K562 (cell line): ENCODE measurements at regions not wholly inside any gene's neighbourhood (a gene's known extent, or its start where the extent isn't known, plus 50 kb on each side); places are given as distances from the start of the nearest gene placed in this dataset.

Experiments used
- ATAC-seq: fragments of 200-7000 bp; cut with Tn5 transposase; 3 replicates; pipeline ENCODE4 v1.9.1; 2020; ENCODE audit warnings: moderate library complexity
- BruUV-seq: library from RNA; stranded (reverse); fragments of 400-500 nt; replicated peaks from 2 replicates; lab custom pipeline; 2021; lab: Mats Ljungman, UMichigan
- CTCF ChIA-PET: fragments of 300-600 bp; formaldehyde crosslinking; extraction: SDS; loops from one replicate; lab custom pipeline; 2021; ENCODE audit warnings: low intra/inter-chr PET ratio; lab: Yijun Ruan, JAX
- POLR2A ChIA-PET: fragments of 300-600, 350-650 bp; sonication (Branson Sonifier 250); formaldehyde crosslinking; extraction: SDS; loops from one replicate; lab custom pipeline; 2021; ENCODE audit warnings: antibody characterized with exemption, inconsistent platforms; lab: Yijun Ruan, JAX
- DNase-seq, 4 experiments: peaks; one replicate each; pipeline versions ENCODE4 v3.0.0 to v3.0.0-alpha.2; 2011 to 2018; ENCODE audit warnings: low spot score in 3 of 4, mixed read lengths in 3 of 4; ENCODE audit errors: extremely low read depth in 1 of 4
- FAIRE-seq: peaks from 2 replicates; lab custom pipeline; 2011; peaks lifted over from hg19 to GRCh38; lab: Jason Lieb, UNC
- H2AFZ ChIP-seq: 2 replicates; pipeline ENCODE4 v1.6.0; 2011; ENCODE audit warnings: low read depth, low read length, control low read depth, inconsistent platforms
- H3K27ac ChIP-seq: fragments of 200-600 bp; 3 replicates; pipeline ENCODE4 v1.8.0; 2011; ENCODE audit warnings: low read depth, mild to moderate bottlenecking, control low read depth, inconsistent platforms, low read length, moderate library complexity, mixed read lengths; ENCODE audit errors: extremely low read depth
- H3K27me3 ChIP-seq, 2 experiments: fragments of 300-600 bp in 1 of 2; 2 replicates in 1 of 2; 3 replicates in 1 of 2; pipeline versions ENCODE4 v1.6.0 to v1.8.0; 2011; ENCODE audit warnings: inconsistent platforms in 2 of 2, low read length in 2 of 2, mild to moderate bottlenecking in 1 of 2, mixed read lengths in 1 of 2, moderate library complexity in 1 of 2; ENCODE audit not compliant: control insufficient read depth in 2 of 2, insufficient read depth in 2 of 2
- H3K36me3 ChIP-seq: fragments of 300-600 bp; 3 replicates; pipeline ENCODE4 v1.8.0; 2011; ENCODE audit warnings: mild to moderate bottlenecking, low read length, inconsistent platforms; ENCODE audit not compliant: control insufficient read depth, insufficient read depth
- H3K4me1 ChIP-seq, 2 experiments: fragments of 200-600 bp in 1 of 2; replicated peaks in 1 of 2; 2 replicates in 1 of 2; 3 replicates in 1 of 2; pipeline versions ENCODE4 v1.5.1 to v1.8.0; 2011; ENCODE audit warnings: inconsistent platforms in 2 of 2, low read length in 2 of 2, mild to moderate bottlenecking in 1 of 2, mixed read lengths in 1 of 2, moderate library complexity in 1 of 2; ENCODE audit not compliant: control insufficient read depth in 2 of 2, insufficient read depth in 2 of 2
- H3K4me2 ChIP-seq: 2 replicates; pipeline ENCODE4 v1.6.1; 2011; ENCODE audit warnings: low read length, control low read depth, inconsistent platforms, mixed read lengths; ENCODE audit not compliant: insufficient read depth
- H3K4me3 ChIP-seq: fragments of 200-600 bp; sonication (generic), shearing (Covaris generic); 2 replicates; pipeline ENCODE4 v1.5.1; 2016; ENCODE audit warnings: control low read depth, inconsistent platforms
- H3K79me2 ChIP-seq: fragments of 200-600 bp; 3 replicates; pipeline ENCODE4 v1.8.0; 2011; ENCODE audit warnings: low read length, inconsistent platforms; ENCODE audit not compliant: control insufficient read depth, insufficient read depth
- H3K9ac ChIP-seq, 2 experiments: 2 replicates each; pipeline versions ENCODE4 v1.6.0 to v1.6.1; 2011; ENCODE audit warnings: low read depth in 2 of 2, low read length in 2 of 2, control low read depth in 1 of 2, inconsistent platforms in 1 of 2, mild to moderate bottlenecking in 1 of 2, mixed read lengths in 1 of 2; ENCODE audit not compliant: insufficient read depth in 1 of 2
- H3K9me1 ChIP-seq: one replicate; pipeline ENCODE4 v1.6.0; 2011; ENCODE audit warnings: inconsistent platforms, mild to moderate bottlenecking, low read length, moderate library complexity; ENCODE audit not compliant: control insufficient read depth, insufficient read depth
- H3K9me3 ChIP-seq: replicated peaks from 2 replicates; pipeline ENCODE4 v1.5.1; 2011; ENCODE audit warnings: low read depth, low read length, inconsistent platforms; ENCODE audit not compliant: control insufficient read depth, insufficient read depth
- H4K20me1 ChIP-seq: replicated peaks from 2 replicates; pipeline ENCODE4 v1.6.1; 2011; ENCODE audit warnings: low read length, inconsistent platforms, mixed read lengths; ENCODE audit not compliant: control insufficient read depth, insufficient read depth
- CXXC5 ChIP-seq: fragments of 250-450 bp; sonication (Bioruptor Pico); IDR thresholded peaks from 2 replicates; pipeline ENCODE4 v1.8.0; 2022; ENCODE audit warnings: inconsistent platforms, mild to moderate bottlenecking, moderate library complexity
- HLTF ChIP-seq: fragments of 450-650 bp; IDR thresholded peaks from 2 replicates; pipeline ENCODE4 v1.6.1; 2016
- SMARCC2 ChIP-seq: fragments of 450-650 bp; IDR thresholded peaks from 2 replicates; pipeline ENCODE4 v1.6.1; 2017; ENCODE audit warnings: antibody characterized with exemption, moderate library complexity, mild to moderate bottlenecking, low read depth
- STAT5B ChIP-seq: fragments of 250-450 bp; sonication (Bioruptor Pico); IDR thresholded peaks from 2 replicates; pipeline ENCODE4 v1.8.0; 2021; ENCODE audit warnings: mild to moderate bottlenecking, inconsistent platforms
- ZBTB8A ChIP-seq: fragments of 450-650 bp; IDR thresholded peaks from 2 replicates; pipeline ENCODE4 v1.6.1; 2018; ENCODE audit warnings: mild to moderate bottlenecking, moderate library complexity; ENCODE audit not compliant: partially characterized antibody
- ZFX ChIP-seq: sonication (generic); formaldehyde crosslinking; IDR thresholded peaks from 2 replicates; pipeline ENCODE4 v1.8.0; 2022; ENCODE audit warnings: mild to moderate bottlenecking, missing genetic modification reagents, moderate library complexity
- ZNF707 ChIP-seq: fragments of 250-450 bp; sonication (Bioruptor Pico); conservative IDR thresholded peaks from 2 replicates; pipeline ENCODE4 v1.8.0; 2022; ENCODE audit warnings: inconsistent platforms, mild to moderate bottlenecking, moderate library complexity
- WGBS: fragments of 100-300 bp; shearing (Covaris generic); methylation state at CpG from one replicate; pipeline ENCODE4 v1.1.6; 2016; ENCODE audit warnings: low coverage, mixed read lengths; ENCODE audit not compliant: insufficient coverage; ENCODE audit errors: missing lambda C conversion rate; 5-methylcytosine and 5-hydroxymethylcytosine counted together
- in situ Hi-C: fragments of 300-500 bp; cut with MboI; formaldehyde crosslinking; loops from 4 replicates; pipeline ENCODE4 v1.15.0; 2018; ENCODE audit warnings: inconsistent platforms, mixed read lengths
- intact Hi-C: fragments of 100-400 bp; cut with micrococcal nuclease; formaldehyde crosslinking; loops from 2 replicates; pipeline ENCODE4 v1.14.2; 2022
- TF ChIP-seq, protein P1 (sequence below): fragments of 150-350 bp; conservative IDR thresholded peaks from 2 replicates; pipeline ENCODE4 v1.6.1; 2014; ENCODE audit warnings: low read length
- TF ChIP-seq, protein P2 (sequence below), 2 experiments: fragments of 250-450 bp in 1 of 2; fragments of 450-650 bp in 1 of 2; sonication (Bioruptor Pico) in 1 of 2; IDR thresholded peaks; 2 replicates each; pipeline versions ENCODE4 v1.6.1 to v1.8.0; 2016 to 2021; ENCODE audit warnings: mild to moderate bottlenecking in 2 of 2, moderate library complexity in 2 of 2, missing compliant biosample characterization in 1 of 2, missing genetic modification characterization in 1 of 2
- TF ChIP-seq, protein P3 (sequence below): fragments of 450-650 bp; conservative IDR thresholded peaks from 2 replicates; pipeline ENCODE4 v1.6.1; 2016; ENCODE audit warnings: missing genetic modification characterization, low read depth, mild to moderate bottlenecking, missing compliant biosample characterization, moderate library complexity
- TF ChIP-seq, protein P4 (sequence below): fragments of 250-450 bp; sonication (Bioruptor Pico); IDR thresholded peaks from 2 replicates; pipeline ENCODE4 v1.8.0; 2022; ENCODE audit warnings: moderate library complexity, mild to moderate bottlenecking, inconsistent platforms

DNA sequence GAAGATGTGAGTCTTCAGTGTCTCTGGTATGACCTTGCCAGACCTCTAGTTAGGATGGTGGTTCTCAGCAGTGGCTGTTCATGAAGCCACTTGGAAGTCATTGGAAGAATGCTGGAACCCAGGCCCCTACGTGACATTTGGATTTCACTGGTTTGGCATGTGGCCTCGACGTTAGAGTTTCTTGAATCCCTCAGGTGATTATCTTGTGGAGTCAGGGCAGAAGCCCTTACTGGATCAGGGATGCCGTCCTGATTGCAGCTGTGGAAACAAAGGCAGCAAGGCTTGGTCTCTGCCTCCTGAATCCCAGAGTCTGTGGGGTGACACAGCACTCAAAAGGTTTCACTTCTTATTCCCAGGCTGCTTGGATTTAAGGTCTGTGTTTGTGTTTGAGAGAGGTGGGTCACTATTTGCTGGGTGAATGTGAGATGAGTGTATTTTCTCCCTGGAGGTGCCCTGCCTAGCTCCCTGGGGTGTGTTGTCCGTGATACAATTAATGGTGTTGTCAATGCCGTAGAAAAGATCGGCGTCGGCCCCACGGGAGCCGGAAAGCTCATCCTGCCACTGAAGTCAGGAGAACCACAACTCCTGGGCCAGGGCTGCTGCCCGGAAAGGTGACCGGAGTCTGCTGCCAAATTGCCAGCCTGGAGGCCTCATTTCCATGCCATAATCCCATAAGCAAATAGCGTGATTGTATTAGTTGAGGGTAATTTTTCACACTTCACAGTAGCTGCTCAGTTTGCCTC lies 939.0 kb downstream of the BRD1 start (continued):
- TF ChIP-seq, protein P1, sequence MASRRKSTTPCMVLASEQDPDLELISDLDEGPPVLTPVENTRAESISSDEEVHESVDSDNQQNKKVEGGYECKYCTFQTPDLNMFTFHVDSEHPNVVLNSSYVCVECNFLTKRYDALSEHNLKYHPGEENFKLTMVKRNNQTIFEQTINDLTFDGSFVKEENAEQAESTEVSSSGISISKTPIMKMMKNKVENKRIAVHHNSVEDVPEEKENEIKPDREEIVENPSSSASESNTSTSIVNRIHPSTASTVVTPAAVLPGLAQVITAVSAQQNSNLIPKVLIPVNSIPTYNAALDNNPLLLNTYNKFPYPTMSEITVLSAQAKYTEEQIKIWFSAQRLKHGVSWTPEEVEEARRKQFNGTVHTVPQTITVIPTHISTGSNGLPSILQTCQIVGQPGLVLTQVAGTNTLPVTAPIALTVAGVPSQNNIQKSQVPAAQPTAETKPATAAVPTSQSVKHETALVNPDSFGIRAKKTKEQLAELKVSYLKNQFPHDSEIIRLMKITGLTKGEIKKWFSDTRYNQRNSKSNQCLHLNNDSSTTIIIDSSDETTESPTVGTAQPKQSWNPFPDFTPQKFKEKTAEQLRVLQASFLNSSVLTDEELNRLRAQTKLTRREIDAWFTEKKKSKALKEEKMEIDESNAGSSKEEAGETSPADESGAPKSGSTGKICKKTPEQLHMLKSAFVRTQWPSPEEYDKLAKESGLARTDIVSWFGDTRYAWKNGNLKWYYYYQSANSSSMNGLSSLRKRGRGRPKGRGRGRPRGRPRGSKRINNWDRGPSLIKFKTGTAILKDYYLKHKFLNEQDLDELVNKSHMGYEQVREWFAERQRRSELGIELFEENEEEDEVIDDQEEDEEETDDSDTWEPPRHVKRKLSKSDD: no peak
- TF ChIP-seq, protein P2, sequence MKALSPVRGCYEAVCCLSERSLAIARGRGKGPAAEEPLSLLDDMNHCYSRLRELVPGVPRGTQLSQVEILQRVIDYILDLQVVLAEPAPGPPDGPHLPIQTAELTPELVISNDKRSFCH (CRISPR knock-in tag; IDR thresholded peaks at IDR 0.05): no peak
- TF ChIP-seq, protein P2 (tag; IDR thresholded peaks at IDR 0.05): no peak

DNA sequence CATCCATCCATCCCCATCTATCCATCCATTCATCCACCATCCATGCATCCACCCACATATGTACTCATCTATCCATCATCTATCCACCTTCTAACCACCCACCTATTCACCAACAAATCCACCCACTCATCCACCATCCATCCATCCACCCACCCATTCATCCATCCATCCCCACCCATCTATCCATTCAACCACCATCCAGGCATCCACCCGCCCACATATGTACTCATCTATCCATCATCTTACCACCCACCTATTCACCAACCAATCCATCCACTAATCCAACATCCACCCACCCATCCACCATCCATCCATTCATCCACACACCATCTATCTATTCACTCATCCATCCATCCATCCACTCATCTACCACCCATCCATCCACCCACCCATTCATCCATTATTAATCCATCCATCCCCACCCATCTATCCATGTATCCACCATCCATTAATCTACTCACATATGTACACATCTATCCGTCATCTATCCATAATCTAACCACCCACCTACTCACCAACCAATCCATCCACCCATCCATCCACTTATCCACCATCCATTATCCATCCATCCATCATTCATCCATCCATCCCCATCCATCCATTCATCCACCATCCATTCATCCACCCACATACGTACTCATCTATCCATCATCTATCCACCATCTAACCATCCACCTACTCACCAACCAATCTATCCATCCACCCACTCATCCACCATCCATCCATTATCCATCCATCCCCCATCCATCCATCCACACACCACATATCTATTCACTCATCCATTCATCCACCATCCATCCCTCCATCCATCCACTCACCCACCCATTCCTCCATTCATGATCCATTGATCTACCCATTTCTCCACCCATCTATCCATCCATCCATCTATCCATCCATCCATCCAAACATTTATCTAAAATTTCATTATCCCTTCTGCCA lies 940.0 kb downstream of the BRD1 start:
- H3K4me2 ChIP-seq: no peak overlapping the region
- ChIA-PET POLR2A (no interaction called here), CTCF (no interaction called here)
- H3K4me1 ChIP-seq: no peaks in the 10 kb centered on the region
- H3K9ac ChIP-seq: no peak overlapping the region
- DNase-seq: no peak
- no peaks in the 10 kb centered on the region for H3K79me2 ChIP-seq
- intact Hi-C loops: no loop called here
- WGBS: 4% methylated on average over 2 of the region's 3 CpGs
- H3K36me3 ChIP-seq: no peaks in the 10 kb centered on the region
- no peaks in the 10 kb centered on the region for H4K20me1 ChIP-seq
- no peak overlapping the region for H3K27ac ChIP-seq
- no peak for FAIRE-seq
- no peak overlapping the region for H2AFZ ChIP-seq
- H3K9me1 ChIP-seq: no peaks in the 10 kb centered on the region
- H3K4me3 ChIP-seq: no peak overlapping the region
- in situ Hi-C loops: no loop called here
- H3K27me3 ChIP-seq: no peaks in the 10 kb centered on the region; a peak in 1 of 5 replicates
- no TSS peak for BruUV-seq
- no peak for ATAC-seq
- H3K9me3 ChIP-seq: no peaks in the 10 kb centered on the region
- no peak for TF ChIP-seq SMARCC2
- TF ChIP-seq STAT5B (CRISPR knock-in tag): no peak
- TF ChIP-seq, protein P3, sequence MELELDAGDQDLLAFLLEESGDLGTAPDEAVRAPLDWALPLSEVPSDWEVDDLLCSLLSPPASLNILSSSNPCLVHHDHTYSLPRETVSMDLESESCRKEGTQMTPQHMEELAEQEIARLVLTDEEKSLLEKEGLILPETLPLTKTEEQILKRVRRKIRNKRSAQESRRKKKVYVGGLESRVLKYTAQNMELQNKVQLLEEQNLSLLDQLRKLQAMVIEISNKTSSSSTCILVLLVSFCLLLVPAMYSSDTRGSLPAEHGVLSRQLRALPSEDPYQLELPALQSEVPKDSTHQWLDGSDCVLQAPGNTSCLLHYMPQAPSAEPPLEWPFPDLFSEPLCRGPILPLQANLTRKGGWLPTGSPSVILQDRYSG: no peak
- no peak for TF ChIP-seq HLTF
- TF ChIP-seq, protein P4, sequence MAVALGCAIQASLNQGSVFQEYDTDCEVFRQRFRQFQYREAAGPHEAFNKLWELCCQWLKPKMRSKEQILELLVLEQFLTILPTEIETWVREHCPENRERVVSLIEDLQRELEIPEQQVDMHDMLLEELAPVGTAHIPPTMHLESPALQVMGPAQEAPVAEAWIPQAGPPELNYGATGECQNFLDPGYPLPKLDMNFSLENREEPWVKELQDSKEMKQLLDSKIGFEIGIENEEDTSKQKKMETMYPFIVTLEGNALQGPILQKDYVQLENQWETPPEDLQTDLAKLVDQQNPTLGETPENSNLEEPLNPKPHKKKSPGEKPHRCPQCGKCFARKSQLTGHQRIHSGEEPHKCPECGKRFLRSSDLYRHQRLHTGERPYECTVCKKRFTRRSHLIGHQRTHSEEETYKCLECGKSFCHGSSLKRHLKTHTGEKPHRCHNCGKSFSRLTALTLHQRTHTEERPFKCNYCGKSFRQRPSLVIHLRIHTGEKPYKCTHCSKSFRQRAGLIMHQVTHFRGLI (CRISPR knock-in tag): no peak
- TF ChIP-seq ZFX (CRISPR knock-in tag): no peak
- TF ChIP-seq CXXC5 (CRISPR knock-in tag): no peak
- TF ChIP-seq ZNF707: no peak
- no peak for TF ChIP-seq ZBTB8A
